Liver (tissue), 3 donors: ENCODE measurements at regions not wholly inside any gene's neighbourhood (a gene's known extent, or its start where the extent isn't known, plus 50 kb on each side); places are given as distances from the start of the nearest gene placed in this dataset.

Source experiments
- CTCF ChIP-seq: fragments of 150-350 bp; IDR thresholded peaks from 2 replicates; pipeline ENCODE4 v1.5.1; 2017; ENCODE audit warnings: improper control_type of control experiment, low read depth, low read length; ENCODE audit not compliant: missing input control
- TAF1 ChIP-seq: conservative IDR thresholded peaks from 2 replicates; pipeline ENCODE4 v1.6.1; 2016; ENCODE audit warnings: antibody characterized with exemption, mild to moderate bottlenecking
- YY1 ChIP-seq: IDR thresholded peaks from 2 replicates; pipeline ENCODE4 v1.6.1; 2016; ENCODE audit warnings: antibody characterized with exemption, mild to moderate bottlenecking
- donor health status: healthy.
- donor health status: healthy.

- TF ChIP-seq YY1 (no peak), CTCF (no peak), TAF1 (no peak)
These were observed 60.4 kb upstream of the CCN2 start for GRCh38 chr6:132011582-132011981.
